ENCODE measurements at regions not wholly inside any gene's neighbourhood (a gene's known extent, or its start where the extent isn't known, plus 50 kb on each side); places are given as distances from the start of the nearest gene placed in this dataset.

- H3K4me1 ChIP-seq (ENCODE audit: control insufficient read depth, extremely low read depth, insufficient read depth, low read length), result no peaks in the 10 kb centered on the region
- H3K9me1 ChIP-seq (replicated peaks; ENCODE audit: control insufficient read depth, extremely low read depth, insufficient read depth, low read length), result no peaks in the 10 kb centered on the region
- TF ChIP-seq CTCF (IDR thresholded peaks at IDR 0.05; ENCODE audit: extremely low read depth in 1 of 2, insufficient read depth in 1 of 2, low read depth in 1 of 2, low read length in 2 of 2) (no peak), JUN (IDR thresholded peaks at IDR 0.05; ENCODE audit: borderline replicate concordance, insufficient read depth, insufficient read length, low read depth) (no peak), POLR2A (IDR thresholded peaks at IDR 0.05; ENCODE audit: low read depth, low read length) (no peak), GATA2 (IDR thresholded peaks at IDR 0.05; ENCODE audit: insufficient read depth, insufficient read length, low read depth, low read length) (no peak), MYC (IDR thresholded peaks at IDR 0.05; ENCODE audit: low read depth, low read length) (no peak), POLR2AphosphoS5 (IDR thresholded peaks at IDR 0.05; ENCODE audit: insufficient read depth, low read depth, low read length) (no peak), FOS (IDR thresholded peaks at IDR 0.05; ENCODE audit: borderline replicate concordance, insufficient read depth, low read length) (no peak), MAX (IDR thresholded peaks at IDR 0.05; ENCODE audit: insufficient read depth, insufficient read length) (no peak), EZH2 (IDR thresholded peaks at IDR 0.05; ENCODE audit: borderline replicate concordance, low read depth, low read length, severe bottlenecking) (no peak)
- H3K9me3 ChIP-seq (replicated peaks; ENCODE audit: control insufficient read depth, insufficient read depth, low read length), result peaks cover 2% of the 10 kb centered on the region
- no peak for DNase-seq (ENCODE audit: low read depth, low spot score)
- no peak overlapping the region for H3K4me2 ChIP-seq (ENCODE audit: insufficient read depth, low read length)
- H3K27ac ChIP-seq (ENCODE audit: insufficient read depth, low read depth, low read length), result no peak overlapping the region
- H3K9ac ChIP-seq (replicated peaks; ENCODE audit: extremely low read depth, insufficient read depth, low read length), result no peak overlapping the region
- ChIA-PET CTCF (no interaction called here), POLR2A (no interaction called here)
- no peaks in the 10 kb centered on the region for H4K20me1 ChIP-seq (replicated peaks; ENCODE audit: control insufficient read depth, extremely low read depth, insufficient read depth, low read length)
- no peaks in the 10 kb centered on the region for H3K79me2 ChIP-seq (ENCODE audit: control insufficient read depth, insufficient read depth, low read length)
- H3K36me3 ChIP-seq (ENCODE audit: control insufficient read depth in 2 of 2, extremely low read depth in 1 of 2, insufficient read depth in 2 of 2, low read length in 2 of 2), result no peaks in the 10 kb centered on the region
- intact Hi-C loops (cut with micrococcal nuclease), result no loop called here
- H3K27me3 ChIP-seq (ENCODE audit: control insufficient read depth in 2 of 2, insufficient read depth in 2 of 2, low read length in 2 of 2), result no peaks in the 10 kb centered on the region
- BruUV-seq (replicated peaks), result no TSS peak
- dilution Hi-C loops (cut with MboI; ENCODE audit: extremely low pct_ligation_motif_present, low sequenced_read_pairs), result no loop called here
- no peak overlapping the region for H2AFZ ChIP-seq (ENCODE audit: low read depth, low read length)
- H3K4me3 ChIP-seq (replicated peaks in 1 of 3; ENCODE audit: insufficient read depth in 1 of 3, low read depth in 1 of 3, low read length in 3 of 3), result no peak overlapping the region
- FAIRE-seq, result no peak
Measured at GRCh38 chr13:55230570-55230908, 1910.2 kb upstream of the PRR20A start.
